Activated naive CD4-positive, alpha-beta T cell treated with anti-CD3 and anti-CD28 coated beads, Interleukin-2, amount 50 U/mL, for 72 hours (primary cell): ENCODE measurements at regions not wholly inside any gene's neighbourhood (a gene's known extent, or its start where the extent isn't known, plus 50 kb on each side); places are given as distances from the start of the nearest gene placed in this dataset.

Experiments
- ATAC-seq, 2 donors: fragments of 150-1000 bp; cut with Tn5 transposase; 2 replicates each; pipeline ENCODE4 v1.10.0; 2021; ENCODE audit warnings: mild to moderate bottlenecking in 2 of 2, moderate library complexity in 2 of 2
- DNase-seq, 2 donors: peaks; one replicate each; pipeline ENCODE4 v3.0.0; 2021 to 2022; ENCODE audit warnings: low spot score in 2 of 2
- H3K27ac Mint-ChIP-seq, 2 donors: one replicate each; pipeline ENCODE4 v1.8.0; 2022; ENCODE audit warnings: mild to moderate bottlenecking in 2 of 2, mixed read lengths in 2 of 2
- H3K36me3 Mint-ChIP-seq, 2 donors: one replicate each; pipeline ENCODE4 v1.8.0; 2022; ENCODE audit warnings: mixed read lengths in 2 of 2
- H3K9me3 Mint-ChIP-seq, 2 donors: one replicate each; pipeline ENCODE4 v1.8.0; 2022; ENCODE audit warnings: mixed read lengths in 2 of 2

GRCh38 chrX:44400161-44400560, 56.7 kb upstream of the EFHC2 start:
- ATAC-seq (no peak), DNase-seq (no peak)
- H3K9me3 Mint-ChIP-seq: peaks cover 0 to 5% of the 10 kb centered on the region in 2 donors
- H3K36me3 Mint-ChIP-seq: peaks cover 5 to 6% of the 10 kb centered on the region in 2 donors
- no peak overlapping the region for H3K27ac Mint-ChIP-seq
